Effector memory CD8-positive, alpha-beta T cell (primary cell): ENCODE measurements at regions not wholly inside any gene's neighbourhood (a gene's known extent, or its start where the extent isn't known, plus 50 kb on each side); places are given as distances from the start of the nearest gene placed in this dataset.
"Not testable (repeated sequence)": the region's sequence is repeated elsewhere in the genome, so short reads cannot be mapped to it uniquely, and the experiment has no call there.

ENCODE experiments used
- ATAC-seq: fragments of 150-1000 bp; cut with Tn5 transposase; replicated peaks from 2 replicates; pipeline ENCODE4 v1.10.0; 2021; ENCODE audit warnings: mild to moderate bottlenecking, moderate library complexity
- DNase-seq, 3 experiments: peaks; one replicate each; pipeline ENCODE4 v3.0.0; 2021
- H3K27ac Mint-ChIP-seq, 2 donors: one replicate each; pipeline ENCODE4 v1.8.0; 2022; ENCODE audit warnings: mild to moderate bottlenecking in 2 of 2, mixed read lengths in 2 of 2, moderate library complexity in 2 of 2
- H3K27me3 Mint-ChIP-seq, 2 donors: one replicate each; pipeline ENCODE4 v1.8.0; 2022; ENCODE audit warnings: mixed read lengths in 2 of 2
- H3K36me3 Mint-ChIP-seq: one replicate; pipeline ENCODE4 v1.8.0; 2022; ENCODE audit warnings: mild to moderate bottlenecking, moderate library complexity, mixed read lengths; ENCODE audit not compliant: insufficient read depth
- H3K4me1 Mint-ChIP-seq, 2 donors: one replicate each; pipeline ENCODE4 v1.8.0; 2022; ENCODE audit warnings: low read depth in 2 of 2, mixed read lengths in 2 of 2
- H3K4me3 Mint-ChIP-seq, 2 donors: one replicate each; pipeline ENCODE4 v1.8.0; 2022; ENCODE audit warnings: mild to moderate bottlenecking in 2 of 2, mixed read lengths in 2 of 2, moderate library complexity in 2 of 2
- H3K9me3 Mint-ChIP-seq, 2 donors: one replicate each; pipeline ENCODE4 v1.8.0; 2022; ENCODE audit warnings: mixed read lengths in 2 of 2

- peaks cover 5 to 10% of the 10 kb centered on the region in 2 donors for H3K9me3 Mint-ChIP-seq
- not testable (repeated sequence) for H3K27ac Mint-ChIP-seq, DNase-seq, H3K4me3 Mint-ChIP-seq, ATAC-seq, H3K4me1 Mint-ChIP-seq, H3K36me3 Mint-ChIP-seq, H3K27me3 Mint-ChIP-seq
These were observed 137.7 kb upstream of the NEBL start for GRCh38 chr10:21034770-21035169.

DNA sequence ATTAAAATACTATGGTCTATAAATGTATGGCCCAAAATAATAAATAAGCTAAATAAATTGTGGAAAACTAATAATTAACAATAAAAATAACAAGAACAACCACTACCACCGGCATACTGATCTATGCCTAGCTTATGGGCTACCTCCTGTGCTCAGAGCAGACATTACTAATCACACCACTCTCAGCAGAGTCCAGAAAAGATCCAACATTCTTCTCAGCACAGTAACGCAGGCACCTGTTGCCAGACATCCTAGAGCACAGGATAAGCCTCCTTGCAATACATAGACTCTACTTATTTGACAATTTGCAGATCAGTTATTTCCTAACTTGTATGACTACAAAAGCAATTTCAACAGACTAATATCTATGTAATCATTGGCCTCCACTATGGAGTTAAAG is 137.1 kb upstream of the NEBL start:
- H3K4me3 Mint-ChIP-seq: no peak overlapping the region
- no peak overlapping the region for H3K27ac Mint-ChIP-seq
- H3K36me3 Mint-ChIP-seq: no peaks in the 10 kb centered on the region
- H3K27me3 Mint-ChIP-seq: no peaks in the 10 kb centered on the region
- H3K4me1 Mint-ChIP-seq: no peaks in the 10 kb centered on the region
- DNase-seq (no peak), ATAC-seq (no peak)
- H3K9me3 Mint-ChIP-seq: peaks cover 10 to 16% of the 10 kb centered on the region in 2 donors

GRCh38 chr10:21032587-21033319 is 135.6 kb upstream of the NEBL start:
- Mint-ChIP-seq H3K4me1 (no peaks in the 10 kb centered on the region), H3K4me3 (no peak overlapping the region), H3K27me3 (no peaks in the 10 kb centered on the region), H3K9me3 (peaks cover 9 to 18% of the 10 kb centered on the region in 2 donors), H3K27ac (no peak overlapping the region), H3K36me3 (no peaks in the 10 kb centered on the region)
- DNase-seq (no peak), ATAC-seq (no peak)

DNA sequence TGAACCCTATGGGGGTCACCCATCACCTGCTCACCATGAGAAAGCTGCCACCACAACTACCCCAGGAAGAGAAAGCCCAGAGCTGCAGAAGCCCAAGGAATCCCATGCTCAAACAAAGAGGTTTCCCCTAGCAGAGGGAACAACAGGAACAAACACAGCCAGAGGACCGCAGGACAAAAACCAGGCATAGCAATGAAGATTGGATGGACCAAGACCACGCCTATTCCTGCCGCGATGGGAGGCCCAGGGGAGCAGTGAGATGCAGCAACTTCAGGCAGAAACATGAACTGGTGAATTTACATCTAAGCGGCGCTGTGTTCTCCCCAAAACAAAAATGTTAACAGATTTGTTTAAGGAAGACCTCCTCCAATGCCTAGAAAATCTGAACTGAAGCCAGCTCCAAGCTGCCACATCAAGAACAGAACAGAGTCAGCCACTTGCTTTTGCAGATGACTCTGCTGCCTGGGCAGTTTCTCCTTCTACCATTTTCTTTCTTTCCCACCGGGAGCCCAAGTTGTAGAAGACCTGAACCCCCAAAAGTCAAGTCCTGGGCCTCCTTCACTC is 134.2 kb upstream of the NEBL start:
- ATAC-seq (no peak), DNase-seq (no peak)
- H3K36me3 Mint-ChIP-seq: no peaks in the 10 kb centered on the region
- H3K9me3 Mint-ChIP-seq: peaks cover 9 to 18% of the 10 kb centered on the region in 2 donors
- H3K27ac Mint-ChIP-seq: no peak overlapping the region
- no peaks in the 10 kb centered on the region for H3K27me3 Mint-ChIP-seq
- no peak overlapping the region for H3K4me3 Mint-ChIP-seq
- H3K4me1 Mint-ChIP-seq: no peaks in the 10 kb centered on the region

DNA sequence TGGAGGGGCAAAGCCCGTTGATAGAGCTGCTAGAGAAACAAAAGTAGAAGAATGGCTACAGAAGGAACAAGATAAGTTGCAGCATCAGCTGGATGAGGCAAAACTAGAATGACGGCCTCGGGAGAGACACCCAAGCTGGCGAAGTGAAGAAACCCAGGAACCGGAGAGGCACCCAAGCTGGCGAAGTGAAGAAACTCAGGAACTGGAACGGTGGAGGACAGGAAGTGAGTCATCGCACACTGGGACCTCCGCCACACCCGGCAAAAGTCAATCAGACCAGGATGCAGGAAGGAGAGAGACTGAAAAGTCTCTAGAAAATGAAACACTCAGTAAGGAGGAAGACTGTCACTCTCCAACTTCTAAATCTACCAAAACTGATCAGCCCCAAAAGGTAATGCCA is 133.0 kb upstream of the NEBL start:
- Mint-ChIP-seq H3K36me3 (no peaks in the 10 kb centered on the region), H3K4me1 (no peaks in the 10 kb centered on the region), H3K27me3 (no peaks in the 10 kb centered on the region), H3K27ac (no peak overlapping the region), H3K4me3 (no peak overlapping the region), H3K9me3 (peaks cover 9 to 18% of the 10 kb centered on the region in 2 donors)
- DNase-seq: no peak
- ATAC-seq: no peak

GRCh38 chr10:21022821-21023220 is 125.7 kb upstream of the NEBL start:
- Mint-ChIP-seq H3K27me3 (peaks cover 0 to 6% of the 10 kb centered on the region in 2 donors), H3K27ac (no peak overlapping the region), H3K9me3 (peaks cover 11 to 32% of the 10 kb centered on the region in 2 donors), H3K4me3 (no peak overlapping the region), H3K4me1 (no peaks in the 10 kb centered on the region), H3K36me3 (no peaks in the 10 kb centered on the region)
- ATAC-seq (no peak), DNase-seq (no peak)

DNA sequence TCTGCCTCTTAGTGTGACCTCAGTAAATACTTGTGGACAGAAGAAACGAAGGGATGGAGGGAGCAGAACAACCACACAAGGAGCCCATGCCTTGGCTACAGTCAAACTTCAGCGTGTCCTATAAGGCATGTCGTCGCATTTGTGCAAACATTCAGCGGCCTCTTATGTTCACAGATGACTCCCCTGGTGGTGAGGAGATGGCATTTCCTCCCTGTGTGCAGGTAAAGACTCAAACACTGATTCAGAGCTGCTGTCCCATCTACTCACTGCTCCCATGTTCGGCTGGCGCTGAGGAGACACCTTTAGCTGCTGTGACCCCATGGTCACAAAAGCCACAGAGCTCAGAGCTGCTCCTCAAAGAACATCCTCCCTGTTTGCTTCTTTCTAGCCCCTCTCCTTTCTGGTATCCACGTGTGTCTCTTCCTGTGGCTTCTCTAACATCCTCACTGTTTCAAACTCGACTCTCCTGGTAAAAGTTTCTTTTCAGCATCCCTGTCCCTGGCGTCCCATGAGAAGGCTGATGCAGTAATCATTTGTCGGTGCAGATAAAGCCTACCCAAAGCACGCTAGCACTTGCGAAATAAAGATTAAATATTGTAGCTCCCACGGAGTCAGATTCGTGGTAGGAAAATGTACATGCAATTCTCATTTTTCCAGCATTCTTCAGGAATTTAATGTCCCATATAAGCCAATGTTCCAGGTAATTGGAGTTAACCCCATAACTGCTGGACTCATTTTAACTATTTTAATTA is 124.9 kb upstream of the NEBL start:
- no peak for DNase-seq
- Mint-ChIP-seq H3K36me3 (no peaks in the 10 kb centered on the region), H3K4me3 (no peak overlapping the region), H3K27ac (no peak overlapping the region), H3K27me3 (peaks cover 0 to 6% of the 10 kb centered on the region in 2 donors), H3K4me1 (no peaks in the 10 kb centered on the region), H3K9me3 (peaks cover 11 to 32% of the 10 kb centered on the region in 2 donors)
- ATAC-seq: no peak

GRCh38 chr10:21021231-21021630 is 124.1 kb upstream of the NEBL start:
- no peak for DNase-seq

DNA sequence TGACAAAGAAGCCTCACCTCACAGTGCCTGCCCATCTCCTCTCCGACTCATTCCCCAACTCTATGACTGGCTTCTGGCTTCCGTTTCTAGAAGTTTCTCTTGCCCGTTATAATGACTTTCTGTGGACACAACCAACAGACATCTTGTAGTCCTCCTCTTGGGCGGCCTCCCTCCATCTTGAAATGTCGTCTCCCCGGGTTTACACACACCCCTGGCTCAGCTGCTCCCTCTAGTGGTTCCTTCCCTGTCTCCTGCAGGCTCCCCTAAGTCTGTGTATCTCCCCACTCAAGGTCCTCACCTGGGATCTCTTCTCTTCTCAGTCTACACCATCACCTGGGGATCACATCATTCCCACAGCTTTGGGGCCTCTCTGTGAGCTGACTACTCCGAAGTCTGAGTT is 123.4 kb upstream of the NEBL start:
- Mint-ChIP-seq H3K27me3 (peaks cover 0 to 6% of the 10 kb centered on the region in 2 donors), H3K36me3 (no peaks in the 10 kb centered on the region), H3K4me3 (no peak overlapping the region), H3K4me1 (no peaks in the 10 kb centered on the region), H3K9me3 (peaks cover 11 to 32% of the 10 kb centered on the region in 2 donors), H3K27ac (no peak overlapping the region)
- DNase-seq (no peak), ATAC-seq (no peak)

More at GRCh38 chr10:21021231-21021630, 124.1 kb upstream of the NEBL start:
- Mint-ChIP-seq H3K27me3 (peaks cover 0 to 6% of the 10 kb centered on the region in 2 donors), H3K4me3 (no peak overlapping the region), H3K36me3 (no peaks in the 10 kb centered on the region), H3K9me3 (peaks cover 11 to 32% of the 10 kb centered on the region in 2 donors), H3K27ac (no peak overlapping the region), H3K4me1 (no peaks in the 10 kb centered on the region)
- ATAC-seq: no peak

GRCh38 chr10:21019436-21019835 is 122.3 kb upstream of the NEBL start:
- no peak overlapping the region for H3K4me3 Mint-ChIP-seq
- no peak for ATAC-seq
- H3K9me3 Mint-ChIP-seq: peaks cover 11 to 32% of the 10 kb centered on the region in 2 donors
- H3K4me1 Mint-ChIP-seq: no peaks in the 10 kb centered on the region
- no peak for DNase-seq
- no peak overlapping the region for H3K27ac Mint-ChIP-seq
- H3K36me3 Mint-ChIP-seq: no peaks in the 10 kb centered on the region
- peaks cover 0 to 6% of the 10 kb centered on the region in 2 donors for H3K27me3 Mint-ChIP-seq

DNA sequence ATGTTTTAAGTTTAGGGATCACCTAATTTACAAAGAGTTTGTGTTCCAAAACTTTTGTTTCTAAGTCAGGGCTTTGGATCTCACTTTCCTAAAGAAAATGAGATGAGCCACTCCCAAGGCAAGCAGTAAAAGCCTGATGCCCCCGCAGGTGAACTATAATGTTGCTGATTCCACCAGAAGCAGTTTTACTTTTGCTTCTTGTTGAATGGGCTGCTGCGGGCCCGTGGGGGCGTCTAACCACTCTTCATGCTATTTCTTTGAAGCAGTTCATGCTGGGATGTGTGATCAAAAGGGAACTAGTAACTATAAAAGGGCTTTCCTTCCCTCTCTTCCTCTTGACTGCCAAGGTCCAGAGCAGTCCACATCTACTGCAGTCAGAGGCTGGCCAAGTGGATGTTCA is 118.7 kb upstream of the NEBL start:
- no peaks in the 10 kb centered on the region for H3K36me3 Mint-ChIP-seq
- no peaks in the 10 kb centered on the region for H3K27me3 Mint-ChIP-seq
- H3K27ac Mint-ChIP-seq: no peak overlapping the region
- peaks cover 3 to 16% of the 10 kb centered on the region in 2 donors for H3K9me3 Mint-ChIP-seq
- no peak overlapping the region for H3K4me3 Mint-ChIP-seq
- no peaks in the 10 kb centered on the region for H3K4me1 Mint-ChIP-seq
- ATAC-seq (no peak), DNase-seq (no peak)

- Mint-ChIP-seq H3K4me1 (no peaks in the 10 kb centered on the region), H3K27me3 (no peaks in the 10 kb centered on the region), H3K4me3 (no peak overlapping the region), H3K27ac (no peak overlapping the region), H3K36me3 (no peaks in the 10 kb centered on the region), H3K9me3 (peaks cover 0 to 3% of the 10 kb centered on the region in 2 donors)
- ATAC-seq: no peak
- no peak for DNase-seq
These were observed 117.0 kb upstream of the NEBL start for GRCh38 chr10:21014141-21014540.

GRCh38 chr10:21011433-21012018 is 114.4 kb upstream of the NEBL start:
- Mint-ChIP-seq H3K4me1 (no peaks in the 10 kb centered on the region), H3K36me3 (no peaks in the 10 kb centered on the region), H3K4me3 (no peak overlapping the region), H3K27ac (no peak overlapping the region), H3K27me3 (no peaks in the 10 kb centered on the region), H3K9me3 (no peaks in the 10 kb centered on the region)
- DNase-seq (no peak), ATAC-seq (no peak)
